ENCODE measurements at regions not wholly inside any gene's neighbourhood (a gene's known extent, or its start where the extent isn't known, plus 50 kb on each side); places are given as distances from the start of the nearest gene placed in this dataset.

GRCh38 chr11:123357353-123357989 lies 72.6 kb upstream of the GRAMD1B start:
- TF ChIP-seq, protein P1, sequence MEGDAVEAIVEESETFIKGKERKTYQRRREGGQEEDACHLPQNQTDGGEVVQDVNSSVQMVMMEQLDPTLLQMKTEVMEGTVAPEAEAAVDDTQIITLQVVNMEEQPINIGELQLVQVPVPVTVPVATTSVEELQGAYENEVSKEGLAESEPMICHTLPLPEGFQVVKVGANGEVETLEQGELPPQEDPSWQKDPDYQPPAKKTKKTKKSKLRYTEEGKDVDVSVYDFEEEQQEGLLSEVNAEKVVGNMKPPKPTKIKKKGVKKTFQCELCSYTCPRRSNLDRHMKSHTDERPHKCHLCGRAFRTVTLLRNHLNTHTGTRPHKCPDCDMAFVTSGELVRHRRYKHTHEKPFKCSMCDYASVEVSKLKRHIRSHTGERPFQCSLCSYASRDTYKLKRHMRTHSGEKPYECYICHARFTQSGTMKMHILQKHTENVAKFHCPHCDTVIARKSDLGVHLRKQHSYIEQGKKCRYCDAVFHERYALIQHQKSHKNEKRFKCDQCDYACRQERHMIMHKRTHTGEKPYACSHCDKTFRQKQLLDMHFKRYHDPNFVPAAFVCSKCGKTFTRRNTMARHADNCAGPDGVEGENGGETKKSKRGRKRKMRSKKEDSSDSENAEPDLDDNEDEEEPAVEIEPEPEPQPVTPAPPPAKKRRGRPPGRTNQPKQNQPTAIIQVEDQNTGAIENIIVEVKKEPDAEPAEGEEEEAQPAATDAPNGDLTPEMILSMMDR (IDR thresholded peaks at IDR 0.05), result no peak
- Histone ChIP-seq H3K36me3 (ENCODE audit: low read depth) (no peaks in the 10 kb centered on the region), H3K9me3 (no peaks in the 10 kb centered on the region), H3K4me3 (no peak overlapping the region), H3K4me1 (ENCODE audit: low read depth) (no peaks in the 10 kb centered on the region)
- DNase-seq (no peak), ATAC-seq (no peak)
- intact Hi-C loops (cut with DNase I, micrococcal nuclease), result no loop called here

GRCh38 chr11:123356539-123356938 lies 73.5 kb upstream of the GRAMD1B start:
- ATAC-seq, result no peak
- DNase-seq, result no peak
- Histone ChIP-seq H3K36me3 (ENCODE audit: low read depth) (no peaks in the 10 kb centered on the region), H3K4me1 (ENCODE audit: low read depth) (no peaks in the 10 kb centered on the region), H3K9me3 (no peaks in the 10 kb centered on the region), H3K4me3 (no peak overlapping the region)
- TF ChIP-seq, protein P1 (IDR thresholded peaks at IDR 0.05), result no peak
- intact Hi-C loops (cut with DNase I, micrococcal nuclease), result no loop called here

DNA sequence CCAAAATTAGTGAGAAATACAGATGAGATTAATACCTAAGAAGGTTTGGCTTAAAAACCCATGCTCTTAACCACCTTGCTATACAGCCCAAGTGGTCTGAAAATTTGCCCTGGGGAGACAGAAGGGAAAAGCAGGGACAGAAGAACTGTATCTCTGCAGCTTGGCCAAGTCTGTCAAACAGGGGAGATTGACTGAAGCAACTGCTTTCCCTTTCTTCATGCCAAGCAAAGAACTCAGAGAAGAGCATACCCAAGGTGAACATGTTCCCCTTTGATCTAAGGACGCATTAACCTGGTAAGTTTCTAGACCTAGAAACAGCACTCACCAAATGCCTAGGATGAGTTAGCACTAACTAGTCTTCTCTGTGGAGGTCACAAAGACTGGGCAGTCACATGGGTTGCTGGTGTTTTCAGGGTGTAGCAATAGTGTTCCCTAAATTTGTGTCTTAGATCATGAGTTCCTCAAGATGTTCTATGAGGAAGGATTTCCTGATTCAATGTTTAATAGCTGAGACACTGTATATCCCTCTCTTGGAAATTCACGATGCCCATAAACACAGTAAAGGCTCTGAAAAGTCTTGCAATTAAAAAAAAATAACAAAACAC lies 75.6 kb upstream of the GRAMD1B start:
- Histone ChIP-seq H3K4me3 (no peak overlapping the region), H3K36me3 (ENCODE audit: low read depth) (no peaks in the 10 kb centered on the region), H3K9me3 (no peaks in the 10 kb centered on the region), H3K4me1 (ENCODE audit: low read depth) (no peaks in the 10 kb centered on the region)
- TF ChIP-seq, protein P1 (IDR thresholded peaks at IDR 0.05), result no peak
- intact Hi-C loops (cut with DNase I, micrococcal nuclease), result no loop called here
- ATAC-seq (no peak), DNase-seq (no peak)

DNA sequence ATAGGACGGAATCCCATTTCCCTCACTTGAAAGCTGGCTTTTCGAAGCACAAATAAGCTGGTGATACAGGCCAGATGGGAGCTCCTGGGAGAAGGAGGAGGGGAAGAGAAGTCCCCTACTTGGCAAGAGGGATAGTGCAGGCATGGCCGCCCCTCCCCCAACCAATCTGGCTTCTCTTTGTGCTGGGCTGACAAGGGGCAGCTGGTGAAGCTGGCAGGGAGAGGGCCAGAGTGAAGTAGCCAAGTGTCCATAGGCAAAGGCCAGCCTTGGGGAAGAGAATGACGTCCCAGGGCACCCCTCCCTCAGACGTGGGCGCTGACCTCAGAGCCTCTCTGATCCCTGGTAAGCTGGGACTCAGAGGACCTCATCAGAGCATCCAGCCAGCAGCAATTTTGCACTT lies 78.7 kb upstream of the GRAMD1B start:
- H3K9me3 ChIP-seq, result no peaks in the 10 kb centered on the region
- no peaks in the 10 kb centered on the region for H3K36me3 ChIP-seq (ENCODE audit: low read depth)
- no peak for ATAC-seq
- peak in 1 of 3 donors; percentile 25 for DNase-seq
- TF ChIP-seq, protein P1 (IDR thresholded peaks at IDR 0.05), result no peak
- H3K4me1 ChIP-seq (ENCODE audit: low read depth), result no peaks in the 10 kb centered on the region
- H3K4me3 ChIP-seq, result no peak overlapping the region
- intact Hi-C loops (cut with DNase I, micrococcal nuclease), result no loop called here

DNA sequence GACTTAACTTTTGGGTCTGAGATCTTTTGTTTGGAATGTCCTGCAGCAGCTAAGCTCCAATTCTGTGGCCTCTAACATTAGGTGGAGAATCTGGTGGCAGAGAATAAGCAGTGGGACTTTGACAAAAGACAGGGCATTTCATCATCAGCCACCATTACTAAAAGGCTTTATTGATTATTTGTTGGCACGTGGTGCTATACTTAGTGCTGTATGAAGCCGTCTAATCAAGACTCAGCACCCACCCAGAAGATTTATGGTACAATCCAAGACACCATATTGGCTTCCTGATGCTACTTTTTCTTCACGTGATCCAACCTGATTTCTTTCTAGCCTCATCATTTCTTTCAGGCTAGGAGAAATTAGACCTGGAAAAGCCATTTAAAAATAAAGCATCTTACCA lies 80.7 kb upstream of the GRAMD1B start:
- intact Hi-C loops (cut with DNase I, micrococcal nuclease), result no loop called here
- no peaks in the 10 kb centered on the region for H3K4me1 ChIP-seq (ENCODE audit: low read depth)
- no peak for ATAC-seq

More for the DNA sequence above, 80.7 kb upstream of the GRAMD1B start:
- TF ChIP-seq, protein P1 (IDR thresholded peaks at IDR 0.05), result no peak
- no peak for DNase-seq
- Histone ChIP-seq H3K4me3 (no peak overlapping the region), H3K36me3 (ENCODE audit: low read depth) (no peaks in the 10 kb centered on the region), H3K9me3 (no peaks in the 10 kb centered on the region)

Data from mucosa of descending colon (tissue), 3 donors.